ENCODE measurements at regions not wholly inside any gene's neighbourhood (a gene's known extent, or its start where the extent isn't known, plus 50 kb on each side); places are given as distances from the start of the nearest gene placed in this dataset.

DNA sequence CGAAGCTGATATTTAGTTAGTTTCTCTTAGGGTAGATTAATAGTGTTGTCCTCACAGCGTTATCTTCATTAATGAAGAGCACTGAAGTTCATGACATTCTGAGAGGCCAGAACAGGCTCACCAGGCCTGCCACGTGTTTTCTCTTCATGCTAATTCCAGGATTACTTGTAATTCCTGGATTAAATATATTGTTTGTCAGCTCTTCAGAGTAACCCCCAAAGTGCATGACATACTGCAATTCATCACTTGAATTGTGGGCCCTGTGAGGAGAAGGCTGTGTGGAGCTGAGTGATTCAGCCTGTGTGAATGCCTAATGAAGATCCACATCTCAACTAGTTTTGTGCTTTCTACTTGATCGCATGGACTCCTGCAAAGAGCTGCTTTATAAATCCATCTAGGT, 401.0 kb upstream of the ADAMTSL1 start:
- no peak for DNase-seq (ENCODE audit: low spot score)

DNA sequence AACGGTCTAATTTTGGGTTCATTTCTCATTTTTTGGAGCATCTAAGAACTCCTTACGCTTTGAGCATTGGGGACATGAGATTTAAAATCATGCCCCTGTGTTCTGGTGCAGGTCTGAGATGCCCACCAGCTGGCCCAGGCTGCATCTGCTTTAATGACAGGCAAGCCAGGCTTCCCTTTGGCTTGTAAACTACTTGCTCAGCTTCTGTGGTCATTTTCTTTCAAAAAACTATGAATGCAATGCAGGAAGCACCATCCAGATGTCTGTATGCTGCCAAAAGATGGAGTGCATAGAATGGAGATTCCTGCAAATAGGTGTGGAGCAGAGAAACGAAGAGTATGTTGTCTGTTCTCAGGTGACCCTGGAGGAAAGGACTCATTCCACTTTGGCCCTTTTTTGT, 399.9 kb upstream of the ADAMTSL1 start:
- DNase-seq (ENCODE audit: low spot score): no peak

DNA sequence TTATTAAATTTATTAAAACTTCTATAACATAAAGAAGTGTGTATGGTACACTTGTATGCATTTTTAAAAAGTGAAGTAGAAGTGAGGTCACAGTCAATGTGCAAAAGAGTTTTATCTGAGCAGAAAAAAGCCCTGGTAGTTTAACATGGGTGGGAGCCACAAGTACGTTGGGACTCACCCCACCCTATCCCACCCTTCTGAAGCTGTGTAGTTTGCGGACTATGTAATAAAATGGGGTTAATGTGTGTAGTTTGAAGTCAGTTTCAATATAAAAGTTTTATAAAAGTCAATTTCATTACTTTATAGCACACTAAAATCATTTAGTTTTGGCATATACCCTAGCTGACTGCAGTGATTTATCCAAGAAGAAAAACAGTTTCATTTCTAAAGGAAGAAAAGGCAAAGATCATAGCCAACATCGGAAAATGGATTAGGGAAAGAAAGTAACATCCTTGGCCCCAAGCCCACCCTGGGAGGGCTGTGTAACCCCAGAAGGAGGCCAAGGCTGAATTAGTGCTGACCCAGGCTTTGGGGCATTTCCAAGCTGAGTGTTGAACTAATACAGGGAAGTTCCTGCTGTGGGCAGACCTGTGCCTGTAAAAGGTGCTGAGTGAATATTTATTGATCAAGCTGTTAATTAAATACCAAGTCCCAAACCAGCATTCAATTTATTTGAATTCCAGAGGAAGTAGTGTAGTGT, 398.6 kb upstream of the ADAMTSL1 start:
- DNase-seq (ENCODE audit: low spot score): no peak

DNA sequence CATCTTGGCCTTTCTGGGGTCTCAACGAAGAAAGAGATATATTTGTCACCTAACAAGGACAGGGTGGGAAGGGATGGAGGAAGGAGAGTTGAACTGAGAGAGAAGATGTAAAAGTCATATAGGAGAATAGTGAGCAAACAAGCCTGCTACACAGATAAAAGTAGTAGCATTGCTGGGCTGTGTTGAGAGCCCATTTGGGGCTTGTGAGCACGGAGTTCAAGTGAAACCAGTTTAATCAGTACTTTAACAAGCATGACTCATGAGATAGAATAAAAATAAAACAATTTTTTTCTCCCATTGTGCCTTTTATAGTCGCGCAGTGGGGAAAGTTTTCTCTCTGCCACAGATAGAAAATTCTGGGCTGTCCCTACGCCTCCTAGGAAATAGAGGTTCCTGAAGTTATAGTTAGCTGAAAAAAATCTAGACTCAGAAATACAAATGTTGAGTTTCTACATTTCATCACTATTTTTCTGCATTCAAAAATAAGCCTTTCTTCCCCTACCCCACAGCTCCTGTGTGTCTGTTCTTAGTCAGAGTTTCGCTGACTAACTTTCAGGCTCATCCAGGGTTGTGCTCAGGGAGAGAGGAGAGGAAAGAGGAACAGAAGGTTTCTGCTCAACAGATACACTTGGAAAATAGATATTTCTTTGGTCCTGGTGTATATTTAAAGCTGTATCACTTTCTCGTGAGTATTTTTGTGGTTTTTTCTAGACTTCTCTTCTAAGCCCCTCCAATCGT, 395.8 kb upstream of the ADAMTSL1 start:
- no peak for DNase-seq (ENCODE audit: low spot score)

DNA sequence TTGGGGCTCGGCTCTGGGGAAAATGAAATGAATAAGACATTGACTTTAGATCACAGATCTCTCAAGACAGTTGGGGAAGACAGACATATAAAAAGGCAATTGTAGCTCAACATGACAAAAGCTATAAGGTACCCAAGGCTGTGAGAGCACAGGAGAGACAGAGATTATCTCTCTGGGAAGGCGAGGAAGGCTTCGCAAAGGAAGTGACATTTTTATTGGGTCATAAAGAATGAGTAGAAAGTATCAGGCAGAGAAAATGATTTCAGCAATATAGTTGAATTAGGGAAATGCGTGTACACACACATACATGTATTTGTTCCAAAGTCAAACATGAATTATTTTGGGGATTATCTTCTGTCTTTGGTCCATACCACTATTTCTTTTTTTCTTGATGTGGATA, 381.8 kb upstream of the ADAMTSL1 start:
- no peak for DNase-seq (ENCODE audit: low spot score)

DNA sequence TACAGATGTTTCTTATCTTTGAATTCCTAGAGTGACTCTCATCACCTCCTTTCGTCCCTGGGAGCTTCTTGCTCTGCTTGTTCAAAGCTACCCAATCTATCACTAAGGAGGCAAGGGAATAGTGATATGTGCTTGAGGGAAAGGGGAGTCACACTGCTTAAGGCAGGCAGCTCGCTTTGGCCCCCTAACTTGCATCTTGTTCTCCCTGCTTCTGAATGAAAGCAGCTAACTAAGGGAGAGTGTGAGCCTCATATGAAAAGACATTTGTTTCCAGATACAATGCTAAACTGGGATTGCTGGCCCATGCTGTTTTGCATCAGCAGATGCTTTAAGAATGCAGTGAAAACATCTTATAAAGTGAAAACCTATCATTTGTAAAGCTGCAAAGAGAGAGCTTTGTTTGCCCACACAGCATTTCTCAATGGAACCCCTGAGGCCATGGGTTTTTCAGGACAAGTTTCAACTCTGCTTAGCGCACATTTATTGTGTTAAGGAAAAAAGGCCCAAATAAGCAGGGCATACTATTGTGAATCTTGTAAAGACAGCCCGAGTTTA, 367.9 kb upstream of the ADAMTSL1 start:
- no peak for DNase-seq (ENCODE audit: low spot score)

DNA sequence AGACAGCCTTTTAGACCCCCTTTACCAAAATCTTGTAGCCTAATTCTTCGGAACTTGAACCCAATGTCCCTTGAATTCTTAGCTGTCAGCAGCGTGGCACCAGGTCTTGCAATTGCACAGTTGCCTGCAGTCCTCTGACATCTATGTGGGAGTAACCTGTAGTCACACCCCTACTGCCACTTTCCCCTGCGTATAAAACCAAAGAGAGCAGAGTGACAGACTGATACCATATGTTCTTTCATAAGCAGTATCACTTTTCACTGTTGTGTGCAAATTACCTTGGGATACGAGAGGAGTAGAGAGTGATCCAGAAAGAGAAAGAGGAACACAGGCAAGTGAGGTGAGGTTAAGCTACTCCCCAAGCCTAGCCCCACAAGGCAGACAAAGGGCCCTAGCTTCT, 364.3 kb upstream of the ADAMTSL1 start:
- DNase-seq (ENCODE audit: low spot score): no peak

DNA sequence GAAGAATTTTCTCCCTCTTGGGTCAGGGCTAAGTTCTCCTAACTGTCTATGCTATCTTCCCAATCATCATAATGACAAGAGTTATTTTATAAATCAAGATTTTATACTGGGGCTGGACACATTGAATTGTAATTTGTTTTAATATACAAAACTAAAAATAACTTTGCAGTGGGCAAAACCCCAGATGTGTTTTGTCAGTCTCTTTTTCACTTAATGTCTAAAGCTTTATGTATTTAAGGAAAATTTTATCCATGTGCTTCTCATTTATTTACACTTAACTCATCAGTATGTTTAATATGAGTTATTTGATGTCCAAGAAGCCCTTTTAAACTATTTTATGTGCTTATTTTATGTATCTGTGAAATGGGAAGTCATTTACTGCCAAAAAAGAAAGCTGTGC, 362.8 kb upstream of the ADAMTSL1 start:
- DNase-seq (ENCODE audit: low spot score): no peak

DNA sequence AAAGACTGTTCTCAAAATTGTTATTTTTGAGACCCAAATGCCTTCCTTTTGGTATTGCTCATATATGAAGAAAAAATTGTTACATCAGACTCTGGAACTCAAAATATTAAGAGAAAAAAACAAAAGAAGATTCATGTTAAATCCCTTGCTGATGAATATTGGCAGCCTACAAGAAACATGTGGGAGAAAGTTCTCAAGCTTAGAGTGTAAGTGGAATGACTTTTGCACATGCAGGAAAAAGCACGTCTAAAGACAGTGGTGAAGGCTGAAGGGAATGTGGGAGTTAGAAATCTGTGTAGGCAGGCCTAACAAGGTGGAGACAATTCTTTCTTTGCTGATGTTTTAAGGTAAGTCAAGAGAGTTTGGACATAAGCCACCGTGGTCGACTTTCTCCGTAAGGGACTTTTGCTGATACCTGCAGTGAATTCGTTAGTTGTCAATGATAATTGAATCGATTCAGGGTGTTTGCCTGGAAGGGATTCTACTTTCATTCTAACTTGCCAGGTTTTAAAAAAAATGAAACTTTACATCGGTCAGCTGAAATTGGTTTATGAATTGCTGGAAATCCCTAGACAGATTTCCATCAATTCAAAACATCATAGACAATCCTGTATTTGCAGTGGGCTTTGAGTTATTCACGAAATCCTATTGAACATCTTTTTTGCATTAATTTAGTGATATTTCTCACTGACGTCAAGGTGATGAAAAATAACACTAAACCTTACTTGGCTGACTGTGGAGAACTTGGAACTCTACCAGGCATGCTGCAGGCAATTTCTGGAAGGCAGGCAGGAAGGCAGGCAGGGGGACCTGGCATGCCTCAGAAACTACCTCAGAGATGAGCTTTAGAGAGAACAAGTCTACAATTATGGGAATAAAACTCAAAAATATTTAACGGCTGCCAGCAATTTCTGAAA, 359.1 kb upstream of the ADAMTSL1 start:
- no peak for DNase-seq (ENCODE audit: low spot score)

DNA sequence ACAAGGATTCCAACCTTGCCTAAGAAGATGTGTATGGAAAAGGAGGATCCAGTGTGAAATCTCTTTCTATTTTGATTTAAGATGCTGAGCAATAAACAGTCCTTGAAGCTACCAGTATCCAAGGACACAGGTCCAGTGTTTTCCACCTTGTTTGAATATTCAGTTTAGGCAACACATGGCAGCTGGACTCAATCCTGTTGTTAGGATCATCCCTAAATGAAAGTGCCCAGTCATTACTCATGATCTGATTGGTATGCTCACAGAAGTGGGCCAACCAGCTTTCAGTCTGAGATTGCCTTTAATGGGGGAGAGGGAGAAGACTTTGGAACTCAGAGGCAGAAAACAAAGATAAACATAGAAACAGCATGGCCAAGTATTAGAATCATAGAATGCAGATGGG, 355.7 kb upstream of the ADAMTSL1 start:
- no peak for DNase-seq (ENCODE audit: low spot score)

DNA sequence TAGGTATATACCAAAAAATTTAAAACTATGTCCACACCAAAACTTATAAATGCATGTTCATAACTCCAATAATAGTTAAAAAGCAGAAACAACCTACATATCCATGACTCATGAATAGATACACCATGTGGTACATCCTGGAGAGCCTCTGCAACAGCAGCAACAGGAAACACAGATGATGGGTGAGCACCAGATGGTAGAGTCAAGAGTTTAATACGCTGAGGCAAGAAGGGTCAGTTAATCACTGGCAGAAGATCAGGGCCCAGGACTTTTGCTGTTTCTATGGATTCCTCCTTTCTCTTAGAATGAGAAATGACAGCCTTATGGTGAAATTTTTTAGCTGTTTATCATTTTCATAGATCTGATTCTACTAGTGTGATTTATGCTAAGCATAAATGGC, 351.8 kb upstream of the ADAMTSL1 start:
- no peak for DNase-seq (ENCODE audit: low spot score)

DNA sequence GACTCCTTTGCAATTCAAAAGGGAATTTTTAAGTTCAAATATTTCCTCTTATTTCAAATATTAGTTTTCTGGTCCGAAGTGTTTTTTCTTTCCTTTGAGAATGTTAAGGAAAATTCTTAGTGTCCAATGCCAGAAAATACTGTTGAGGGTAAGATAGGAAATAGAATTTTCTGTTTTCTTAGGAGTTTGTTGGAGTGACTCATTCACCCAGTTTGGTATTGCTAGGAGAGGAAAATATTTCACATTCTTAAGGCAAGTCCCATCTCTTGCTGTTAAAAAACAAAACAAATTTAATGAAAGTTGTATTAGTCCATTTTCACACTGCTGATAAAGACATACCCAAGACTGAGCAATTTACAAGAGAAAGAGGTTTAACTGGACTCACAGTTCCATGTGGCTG, 349.2 kb upstream of the ADAMTSL1 start:
- no peak for DNase-seq (ENCODE audit: low spot score)

DNA sequence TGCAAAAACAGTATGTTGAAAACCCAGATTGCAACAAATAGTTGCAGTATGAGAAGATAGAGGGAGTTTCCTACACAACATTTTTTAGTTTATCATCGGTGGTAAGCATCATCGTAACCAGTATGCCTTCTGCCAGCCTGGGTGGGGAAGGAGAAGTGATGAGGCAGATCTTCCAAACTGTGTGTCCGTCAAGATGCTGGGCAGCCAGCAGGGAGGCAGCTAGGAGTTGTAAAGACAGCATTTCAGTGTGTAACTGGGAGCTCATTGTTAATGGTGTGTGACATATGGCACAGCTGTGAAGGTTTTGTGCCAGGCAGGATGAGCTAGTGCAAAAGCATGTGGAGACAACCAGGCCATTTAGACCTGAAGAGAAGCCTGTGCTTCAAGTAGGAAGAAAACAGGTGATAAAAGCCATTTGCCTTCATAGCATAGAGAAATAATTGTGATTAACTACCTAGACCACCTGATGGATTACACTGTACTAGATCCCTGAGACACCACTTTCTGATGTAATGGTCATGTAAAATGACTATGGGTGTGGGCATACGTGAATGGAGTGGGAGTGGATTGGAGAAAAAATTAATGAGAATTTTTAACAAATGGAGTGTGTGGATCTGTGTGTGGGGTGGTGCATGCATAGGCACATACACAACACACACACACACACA, 347.0 kb upstream of the ADAMTSL1 start:
- no peak for DNase-seq (ENCODE audit: low spot score)

DNA sequence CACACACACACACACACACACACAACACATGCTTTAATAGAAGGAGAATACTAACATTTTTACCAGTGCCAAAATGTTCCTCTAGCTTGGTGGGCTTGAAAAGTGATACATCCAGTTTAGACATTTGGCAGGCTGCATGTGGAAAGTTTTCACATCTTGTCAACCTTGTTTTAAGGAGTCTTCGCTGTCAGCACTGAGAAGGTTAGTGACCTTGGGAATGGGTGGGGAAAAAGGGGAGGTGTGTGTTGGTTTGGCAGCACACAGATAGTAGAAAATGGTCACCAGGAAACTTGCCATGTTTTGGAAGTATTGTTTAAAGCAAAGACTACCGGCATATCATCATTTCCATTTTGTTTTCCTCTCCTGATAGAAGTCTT, 346.5 kb upstream of the ADAMTSL1 start:
- no peak for DNase-seq (ENCODE audit: low spot score)

DNA sequence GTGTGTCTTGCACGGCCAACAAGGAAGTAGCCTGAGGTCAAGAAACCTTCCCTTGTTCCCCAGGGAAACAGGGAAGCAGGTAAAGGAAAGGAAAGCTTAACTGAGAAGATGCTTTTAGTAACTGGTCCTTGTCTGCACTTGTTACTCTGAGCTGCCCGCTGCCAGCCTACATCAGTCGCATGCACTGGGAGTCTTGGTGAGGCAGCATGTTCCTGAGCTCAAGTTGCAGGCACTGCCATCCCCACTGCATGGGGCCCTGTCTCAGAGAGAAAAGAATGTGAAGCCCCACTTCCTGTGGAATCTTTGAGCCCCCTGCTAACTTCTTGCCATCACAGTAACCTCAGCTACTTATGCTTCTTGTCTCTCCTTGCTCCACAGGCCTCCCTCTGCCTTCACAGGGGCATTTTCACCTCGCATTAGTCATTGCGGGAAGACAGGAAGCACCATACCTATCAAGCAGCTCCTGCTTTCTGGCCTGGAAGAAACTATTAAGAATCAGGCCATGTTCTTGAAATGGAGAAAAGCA, 344.1 kb upstream of the ADAMTSL1 start:
- no peak for DNase-seq (ENCODE audit: low spot score)

DNA sequence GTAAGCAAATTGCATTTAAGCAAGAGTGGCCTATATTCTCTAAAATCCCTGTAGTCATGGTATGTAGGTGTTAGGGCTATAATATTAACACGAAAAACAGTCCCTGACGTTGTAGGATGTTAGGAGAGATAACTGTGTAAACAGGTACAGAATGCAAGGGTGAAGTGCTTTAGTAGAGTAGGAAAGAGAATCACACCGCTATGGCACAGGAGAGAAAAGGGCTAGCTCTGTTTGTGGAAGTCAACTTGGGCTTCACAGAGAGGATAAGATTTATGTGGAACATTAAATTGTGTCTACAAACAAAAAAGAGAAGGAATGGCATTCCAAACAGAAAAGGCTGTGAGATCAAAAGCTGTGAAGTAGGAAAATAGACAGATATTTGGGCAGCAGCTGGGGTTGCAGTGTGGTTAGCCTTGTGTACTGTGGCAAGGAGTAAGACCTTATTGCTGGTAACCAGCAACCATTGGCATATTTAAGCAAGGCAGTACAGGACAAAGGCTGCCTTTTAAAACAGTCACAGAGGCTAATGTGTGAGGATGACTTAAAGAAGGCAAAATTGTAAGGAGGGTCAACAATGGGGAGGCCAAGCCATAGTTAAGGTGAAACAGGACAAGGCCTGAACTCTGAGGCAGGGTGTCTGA, 337.5 kb upstream of the ADAMTSL1 start:
- DNase-seq (ENCODE audit: low spot score): no peak

DNA sequence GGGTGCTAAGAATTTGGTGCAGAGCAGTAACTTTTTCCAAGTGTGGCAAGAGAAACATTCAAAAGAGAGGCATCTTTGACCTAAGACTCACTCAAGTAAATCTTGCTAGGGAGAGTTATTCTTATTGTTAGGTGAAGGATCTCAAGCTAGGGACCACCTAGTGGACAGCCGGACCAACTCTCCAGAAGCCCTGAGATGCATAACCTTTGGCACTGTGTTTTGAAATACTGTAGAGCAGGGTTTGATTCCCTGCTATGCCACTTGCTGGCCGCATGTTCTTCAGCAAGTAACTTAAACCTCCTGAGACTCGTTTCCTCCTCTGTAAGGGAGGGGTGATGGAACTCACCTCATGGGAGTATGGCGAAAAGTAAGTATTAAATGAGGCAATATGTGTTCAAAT, 336.1 kb upstream of the ADAMTSL1 start:
- no peak for DNase-seq (ENCODE audit: low spot score)

DNA sequence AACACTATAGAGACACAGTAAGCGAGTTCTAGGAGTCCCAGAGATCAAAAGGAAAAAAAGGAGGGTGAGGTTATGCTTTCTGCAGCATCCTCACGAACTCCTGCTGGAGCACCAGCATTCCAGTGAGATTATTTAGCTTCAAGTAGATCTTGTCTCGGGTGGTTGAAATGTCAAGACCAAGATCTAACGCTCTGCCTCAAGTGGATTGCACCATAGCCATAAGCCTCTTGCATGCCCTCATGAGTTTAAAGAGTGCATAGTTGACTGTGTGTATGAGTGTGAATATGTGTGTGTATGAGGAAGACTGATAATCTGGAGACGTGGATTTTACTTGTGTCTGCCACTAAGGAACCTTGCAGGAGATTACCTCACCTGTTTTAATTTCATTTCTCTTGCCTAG, 335.3 kb upstream of the ADAMTSL1 start:
- no peak for DNase-seq (ENCODE audit: low spot score)

DNA sequence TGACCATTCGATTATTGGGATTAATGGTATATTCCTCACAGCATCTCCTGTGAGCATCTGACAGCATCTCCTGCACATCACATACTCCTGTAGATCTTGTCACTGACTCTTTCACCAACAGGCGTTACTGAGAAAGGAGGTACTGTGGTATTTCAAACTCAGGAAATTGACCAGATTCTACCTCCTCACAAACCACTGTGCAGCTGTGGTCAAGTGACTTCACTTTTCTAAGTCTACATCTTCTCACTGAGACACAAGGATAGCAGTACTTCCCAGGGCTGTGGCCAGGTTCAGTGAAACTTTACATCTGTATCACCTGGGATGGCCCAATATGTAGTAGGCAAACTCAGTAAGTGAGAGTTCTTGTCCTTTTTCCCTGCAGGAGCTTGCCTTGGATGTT, 332.3 kb upstream of the ADAMTSL1 start:
- DNase-seq (ENCODE audit: low spot score): no peak

DNA sequence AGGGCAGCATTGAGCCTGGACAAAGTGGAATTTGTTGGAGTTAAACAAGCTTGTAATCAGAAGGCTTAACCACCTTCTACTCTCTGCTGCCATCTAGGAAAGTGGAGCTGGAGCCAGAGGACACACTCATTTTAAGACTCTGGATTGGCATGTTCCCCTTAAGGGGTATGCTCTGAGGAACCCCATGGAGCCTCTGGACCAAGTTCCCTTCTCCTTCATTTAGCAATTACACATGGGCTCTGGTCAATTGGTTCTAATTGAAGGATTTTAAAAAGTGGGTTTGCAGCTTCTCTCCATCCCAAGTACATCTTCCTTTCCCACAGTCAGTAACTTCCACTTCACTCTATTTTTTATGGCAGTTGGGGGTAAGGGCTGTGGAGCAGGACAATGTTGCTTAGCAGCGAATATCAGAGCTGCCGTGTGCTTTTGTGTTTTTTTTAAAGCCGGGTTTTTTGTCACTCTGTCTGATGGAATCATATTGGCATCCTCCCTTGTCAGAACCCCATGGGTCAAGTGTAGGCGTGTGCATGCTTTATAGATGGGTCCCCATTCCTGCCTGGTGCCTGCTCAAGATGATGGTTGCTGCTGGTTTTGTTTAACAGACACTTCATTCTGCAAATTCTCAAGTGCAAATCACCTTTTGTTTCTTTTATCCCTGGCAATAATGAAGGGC, 330.7 kb upstream of the ADAMTSL1 start:
- DNase-seq (ENCODE audit: low spot score): no peak

DNA sequence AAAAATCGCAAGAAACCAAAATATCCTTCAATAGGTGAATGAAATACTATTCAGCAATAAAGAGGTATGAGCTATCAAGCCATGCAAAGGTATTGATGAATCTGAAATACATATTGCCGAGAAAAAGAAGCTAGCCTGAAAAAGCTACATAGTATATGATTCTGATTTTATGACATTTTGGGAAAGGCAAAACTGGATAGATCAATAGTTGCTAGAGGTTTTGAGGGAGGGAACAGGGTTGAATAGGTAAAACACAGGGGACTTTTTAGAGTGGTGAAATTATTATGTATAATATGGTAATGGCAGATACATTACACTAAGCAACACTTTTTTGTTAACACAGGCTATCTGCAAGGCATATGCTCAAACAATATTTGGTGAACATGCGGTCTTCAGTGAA, 327.6 kb upstream of the ADAMTSL1 start:
- no peak for DNase-seq (ENCODE audit: low spot score)
